NB4 (cell line): ENCODE measurements at regions not wholly inside any gene's neighbourhood (a gene's known extent, or its start where the extent isn't known, plus 50 kb on each side); places are given as distances from the start of the nearest gene placed in this dataset.

Source experiments
- DNase-seq: peaks from one replicate; pipeline ENCODE4 v3.0.0; 2010; ENCODE audit warnings: low read depth
- H3K4me3 ChIP-seq: one replicate; pipeline ENCODE4 v1.5.1; 2011; ENCODE audit warnings: mild to moderate bottlenecking, low read depth, low read length, moderate library complexity
- CTCF ChIP-seq: IDR thresholded peaks from one replicate; pipeline ENCODE4 v1.5.1; 2012; ENCODE audit warnings: low read depth, low read length
- MAX ChIP-seq: IDR thresholded peaks from 2 replicates; pipeline ENCODE4 v1.6.1; 2011; ENCODE audit warnings: low read depth, low read length
- MYC ChIP-seq: IDR thresholded peaks from 2 replicates; pipeline ENCODE4 v1.6.1; 2011; ENCODE audit warnings: low read depth, low read length
- POLR2A ChIP-seq: IDR thresholded peaks from 2 replicates; pipeline ENCODE4 v1.6.1; 2011; ENCODE audit warnings: mild to moderate bottlenecking; ENCODE audit not compliant: insufficient read length; ENCODE audit errors: extremely low read depth

GRCh38 chr10:21159669-21160068 is 262.6 kb upstream of the NEBL start:
- TF ChIP-seq POLR2A = no peak
- no peak for TF ChIP-seq CTCF
- TF ChIP-seq MAX = no peak
- TF ChIP-seq MYC = no peak
- H3K4me3 ChIP-seq = no peak overlapping the region
- DNase-seq = no peak

- no peak overlapping the region for H3K4me3 ChIP-seq
- TF ChIP-seq CTCF (no peak), MAX (no peak), MYC (no peak), POLR2A (no peak)
- no peak for DNase-seq
Measured at GRCh38 chr10:21158301-21158700, 261.2 kb upstream of the NEBL start.

- H3K4me3 ChIP-seq = no peak overlapping the region
- DNase-seq = no peak
- TF ChIP-seq MYC (no peak), CTCF (no peak), POLR2A (no peak), MAX (no peak)
Measured at GRCh38 chr10:21157664-21158063, 260.6 kb upstream of the NEBL start.

- DNase-seq = no peak
- H3K4me3 ChIP-seq = no peak overlapping the region
- TF ChIP-seq CTCF = no peak
- TF ChIP-seq POLR2A = no peak
- TF ChIP-seq MAX = no peak
- TF ChIP-seq MYC = no peak
Measured at GRCh38 chr10:21150166-21150565, 253.1 kb upstream of the NEBL start.

GRCh38 chr10:21146436-21146789 is 249.3 kb upstream of the NEBL start:
- DNase-seq = no peak
- no peak overlapping the region for H3K4me3 ChIP-seq
- TF ChIP-seq POLR2A (no peak), MAX (no peak), CTCF (no peak), MYC (no peak)

GRCh38 chr10:21145751-21146435 is 248.8 kb upstream of the NEBL start:
- no peak for DNase-seq
- TF ChIP-seq MAX = no peak
- no peak for TF ChIP-seq POLR2A
- no peak for TF ChIP-seq MYC
- TF ChIP-seq CTCF = no peak
- H3K4me3 ChIP-seq = no peak overlapping the region
